ENCODE measurements at regions not wholly inside any gene's neighbourhood (a gene's known extent, or its start where the extent isn't known, plus 50 kb on each side); places are given as distances from the start of the nearest gene placed in this dataset.

DNA sequence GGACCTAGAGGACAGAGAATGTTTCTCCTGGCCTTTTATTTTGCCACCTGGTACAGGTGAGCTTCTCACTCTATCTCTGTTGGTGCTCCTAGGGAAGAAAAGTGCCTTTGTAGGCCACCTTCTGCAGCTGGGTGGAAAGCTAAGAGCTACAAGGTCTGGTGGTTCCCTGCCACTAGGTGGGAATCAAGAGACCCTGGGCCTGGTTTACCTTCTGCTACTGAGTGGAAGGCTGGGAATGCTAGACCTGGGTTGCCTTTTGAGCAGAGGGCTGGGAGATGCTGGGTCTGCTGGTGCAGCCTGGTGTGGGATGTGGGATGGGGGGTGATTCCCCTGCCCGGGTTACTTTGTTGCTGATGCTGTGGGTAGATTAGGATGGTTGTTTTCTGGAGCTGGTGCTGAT, 72.6 kb downstream of the EBLN2 start:
- no peaks in the 10 kb centered on the region for H3K36me3 Mint-ChIP-seq (ENCODE audit: insufficient read depth in 1 of 3, low read depth in 3 of 3)
- H4K20me1 ChIP-seq (ENCODE audit: control insufficient read depth, insufficient read depth, insufficient read length), result no peaks in the 10 kb centered on the region
- H3K27ac ChIP-seq (ENCODE audit: insufficient read length, low read depth, low read length), result no peak overlapping the region
- H3K27me3 ChIP-seq (ENCODE audit: insufficient read depth, low read length), result no peaks in the 10 kb centered on the region
- no peak overlapping the region for H2AFZ ChIP-seq (ENCODE audit: low read length)
- H3K27me3 Mint-ChIP-seq (ENCODE audit: low read depth), result peaks cover 4% of the 10 kb centered on the region
- no peak overlapping the region for H3K56ac ChIP-seq (ENCODE audit: insufficient read length, low read depth, low read length)
- no peak overlapping the region for H3K4ac ChIP-seq (ENCODE audit: low read depth, low read length)
- no peak overlapping the region for H2BK5ac ChIP-seq (ENCODE audit: insufficient read length, low read length)
- H4K91ac ChIP-seq (ENCODE audit: insufficient read length, low read depth, low read length), result no peak overlapping the region
- no peak overlapping the region for H4K8ac ChIP-seq (replicated peaks; ENCODE audit: insufficient read length, low read depth, low read length)
- no peak overlapping the region for H3K27ac Mint-ChIP-seq
- H3K23ac ChIP-seq (ENCODE audit: insufficient read length, low read depth, low read length), result no peak overlapping the region
- H2BK15ac ChIP-seq (ENCODE audit: low read depth, low read length), result no peak overlapping the region
- no peak overlapping the region for H4K5ac ChIP-seq (ENCODE audit: insufficient read length, low read depth, low read length)
- no peaks in the 10 kb centered on the region for H3K9me3 Mint-ChIP-seq
- no peak overlapping the region for H2BK12ac ChIP-seq (ENCODE audit: insufficient read length, low read depth, low read length)
- no peaks in the 10 kb centered on the region for H3K79me1 ChIP-seq (ENCODE audit: insufficient read depth, low read depth, low read length, poor library complexity, severe bottlenecking)
- H3K23me2 ChIP-seq (ENCODE audit: insufficient read length, low read depth, low read length, poor library complexity, severe bottlenecking), result no peaks in the 10 kb centered on the region
- no peak overlapping the region for H3K9ac ChIP-seq (ENCODE audit: extremely low read depth, insufficient read length, low read length)
- no peak for DNase-seq
- no peaks in the 10 kb centered on the region for H3K4me1 ChIP-seq (ENCODE audit: insufficient read depth, low read length)
- no peak overlapping the region for H3T11ph ChIP-seq (ENCODE audit: low read length)
- no peak overlapping the region for H2BK20ac ChIP-seq (ENCODE audit: low read depth, low read length, poor library complexity, severe bottlenecking)
- H3K9me3 ChIP-seq (ENCODE audit: control insufficient read depth, low read depth, low read length), result no peaks in the 10 kb centered on the region
- no peak overlapping the region for H2AK5ac ChIP-seq (ENCODE audit: insufficient read length, low read length)
- H3K4me3 Mint-ChIP-seq, result no peak overlapping the region
- H3K4me1 Mint-ChIP-seq, result no peaks in the 10 kb centered on the region
- H3K14ac ChIP-seq (ENCODE audit: insufficient read depth, low read length), result no peak overlapping the region
- WGBS (ENCODE audit: extremely low coverage, insufficient read length, low lambda C conversion rate), result no CpG with 5 or more reads among the region's 1 CpG
- H3K18ac ChIP-seq (ENCODE audit: insufficient read length, low read depth, low read length), result no peak overlapping the region
- TF ChIP-seq, protein P1, sequence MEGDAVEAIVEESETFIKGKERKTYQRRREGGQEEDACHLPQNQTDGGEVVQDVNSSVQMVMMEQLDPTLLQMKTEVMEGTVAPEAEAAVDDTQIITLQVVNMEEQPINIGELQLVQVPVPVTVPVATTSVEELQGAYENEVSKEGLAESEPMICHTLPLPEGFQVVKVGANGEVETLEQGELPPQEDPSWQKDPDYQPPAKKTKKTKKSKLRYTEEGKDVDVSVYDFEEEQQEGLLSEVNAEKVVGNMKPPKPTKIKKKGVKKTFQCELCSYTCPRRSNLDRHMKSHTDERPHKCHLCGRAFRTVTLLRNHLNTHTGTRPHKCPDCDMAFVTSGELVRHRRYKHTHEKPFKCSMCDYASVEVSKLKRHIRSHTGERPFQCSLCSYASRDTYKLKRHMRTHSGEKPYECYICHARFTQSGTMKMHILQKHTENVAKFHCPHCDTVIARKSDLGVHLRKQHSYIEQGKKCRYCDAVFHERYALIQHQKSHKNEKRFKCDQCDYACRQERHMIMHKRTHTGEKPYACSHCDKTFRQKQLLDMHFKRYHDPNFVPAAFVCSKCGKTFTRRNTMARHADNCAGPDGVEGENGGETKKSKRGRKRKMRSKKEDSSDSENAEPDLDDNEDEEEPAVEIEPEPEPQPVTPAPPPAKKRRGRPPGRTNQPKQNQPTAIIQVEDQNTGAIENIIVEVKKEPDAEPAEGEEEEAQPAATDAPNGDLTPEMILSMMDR (conservative IDR thresholded peaks at IDR 0.05), result no peak
- H3K4me2 ChIP-seq (ENCODE audit: insufficient read depth, insufficient read length, low read length), result no peak overlapping the region
- H2BK120ac ChIP-seq (ENCODE audit: low read depth, low read length, poor library complexity, severe bottlenecking), result no peak overlapping the region
- no peaks in the 10 kb centered on the region for H3K79me2 ChIP-seq (ENCODE audit: insufficient read depth, low read length)
